Lung (tissue), 11 donors: ENCODE measurements at regions not wholly inside any gene's neighbourhood (a gene's known extent, or its start where the extent isn't known, plus 50 kb on each side); places are given as distances from the start of the nearest gene placed in this dataset.

Source experiments
- ATAC-seq: fragments of 200-7000 bp; cut with Tn5 transposase; one replicate; pipeline ENCODE4 v1.9.1; 2020; ENCODE audit warnings: moderate number of reproducible peaks; ENCODE audit not compliant: insufficient read depth, low FRiP score
- DNase-seq, 3 donors: peaks; one replicate each; pipeline ENCODE4 v3.0.0-alpha.2; 2013 to 2017
- H3K27ac ChIP-seq, 2 donors: one replicate each; pipeline ENCODE4 v1.5.1; 2013; ENCODE audit warnings: mild to moderate bottlenecking in 2 of 2, moderate library complexity in 2 of 2, control low read depth in 1 of 2, inconsistent platforms in 1 of 2, low read depth in 1 of 2, low read length in 1 of 2
- H3K27me3 ChIP-seq, 3 donors: one replicate each; pipeline ENCODE4 v1.5.1; 2013; ENCODE audit warnings: low read length in 2 of 3; ENCODE audit not compliant: control insufficient read depth in 3 of 3, insufficient read depth in 3 of 3
- H3K36me3 ChIP-seq, 4 donors: one replicate each; pipeline ENCODE4 v1.5.1; 2013; ENCODE audit warnings: low read length in 4 of 4, mild to moderate bottlenecking in 1 of 4, moderate library complexity in 1 of 4; ENCODE audit not compliant: control insufficient read depth in 4 of 4, insufficient read depth in 4 of 4
- H3K4me1 ChIP-seq, 5 donors: one replicate each; pipeline ENCODE4 v1.5.1; 2013; ENCODE audit warnings: low read length in 5 of 5, mild to moderate bottlenecking in 2 of 5, moderate library complexity in 1 of 5; ENCODE audit not compliant: control insufficient read depth in 5 of 5, insufficient read depth in 5 of 5
- H3K4me3 ChIP-seq: one replicate; pipeline ENCODE4 v1.5.1; 2013; ENCODE audit warnings: mild to moderate bottlenecking, control low read depth, moderate library complexity
- H3K9ac ChIP-seq, 2 donors: one replicate each; pipeline ENCODE4 v1.5.1; 2013; ENCODE audit warnings: low read length in 2 of 2, control low read depth in 1 of 2; ENCODE audit not compliant: insufficient read depth in 1 of 2
- H3K9me3 ChIP-seq, 4 donors: one replicate each; pipeline ENCODE4 v1.5.1; 2013; ENCODE audit warnings: low read length in 3 of 4, mild to moderate bottlenecking in 1 of 4, moderate library complexity in 1 of 4; ENCODE audit not compliant: control insufficient read depth in 4 of 4, insufficient read depth in 3 of 4
- WGBS, 2 donors: extraction: QIAGEN DNeasy Blood & Tissue Kit; methylation state at CpG; one replicate each; pipeline ENCODE4 v1.1.7; 2013; 5-methylcytosine and 5-hydroxymethylcytosine counted together
- TF ChIP-seq, protein P1 (sequence below): IDR thresholded peaks from 2 replicates; pipeline ENCODE4 v1.5.1; 2012; ENCODE audit warnings: mild to moderate bottlenecking; ENCODE audit errors: control extremely low read depth, extremely low read depth
- donor health status: control.
- donor health status: control.
- donor health status: Bipolar disorder and iron deficiency.
- donor health status: healthy.
- donor health status: DM: yes; HTN: yes; CAD: no.

DNA sequence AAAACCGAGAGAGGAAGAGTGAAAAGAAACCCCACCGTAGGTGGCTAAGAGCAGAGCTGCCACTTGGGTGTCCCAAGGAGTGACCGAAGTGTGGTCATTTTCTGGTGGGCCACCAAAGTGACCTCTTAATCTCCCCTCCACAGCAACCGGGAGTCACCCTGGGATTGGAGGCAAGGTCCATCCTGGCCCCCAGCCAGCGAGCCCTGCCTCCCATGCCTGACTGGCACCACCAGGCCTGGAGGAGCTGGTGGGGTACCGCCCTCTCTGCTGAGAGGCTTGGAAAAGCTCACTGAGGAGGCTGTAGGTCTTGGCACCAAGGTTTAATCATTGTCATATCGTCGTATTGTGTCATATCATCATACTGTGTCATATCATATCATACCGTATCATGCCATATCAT is 74.0 kb upstream of the TRPM1 start:
- no peak overlapping the region for H3K27ac ChIP-seq
- no peak overlapping the region for H3K4me3 ChIP-seq
- no peak for DNase-seq
- WGBS, 2 donors, result 88 to 89% methylated on average over 9 of the region's 9 CpGs
- no peak for ATAC-seq
- H3K9me3 ChIP-seq, result no peaks in the 10 kb centered on the region
- no peaks in the 10 kb centered on the region for H3K27me3 ChIP-seq
- H3K4me1 ChIP-seq, result peaks cover 0 to 1% (median 0%) of the 10 kb centered on the region in 5 donors
- H3K36me3 ChIP-seq, result no peaks in the 10 kb centered on the region
- H3K9ac ChIP-seq, result no peak overlapping the region
- TF ChIP-seq, protein P1, sequence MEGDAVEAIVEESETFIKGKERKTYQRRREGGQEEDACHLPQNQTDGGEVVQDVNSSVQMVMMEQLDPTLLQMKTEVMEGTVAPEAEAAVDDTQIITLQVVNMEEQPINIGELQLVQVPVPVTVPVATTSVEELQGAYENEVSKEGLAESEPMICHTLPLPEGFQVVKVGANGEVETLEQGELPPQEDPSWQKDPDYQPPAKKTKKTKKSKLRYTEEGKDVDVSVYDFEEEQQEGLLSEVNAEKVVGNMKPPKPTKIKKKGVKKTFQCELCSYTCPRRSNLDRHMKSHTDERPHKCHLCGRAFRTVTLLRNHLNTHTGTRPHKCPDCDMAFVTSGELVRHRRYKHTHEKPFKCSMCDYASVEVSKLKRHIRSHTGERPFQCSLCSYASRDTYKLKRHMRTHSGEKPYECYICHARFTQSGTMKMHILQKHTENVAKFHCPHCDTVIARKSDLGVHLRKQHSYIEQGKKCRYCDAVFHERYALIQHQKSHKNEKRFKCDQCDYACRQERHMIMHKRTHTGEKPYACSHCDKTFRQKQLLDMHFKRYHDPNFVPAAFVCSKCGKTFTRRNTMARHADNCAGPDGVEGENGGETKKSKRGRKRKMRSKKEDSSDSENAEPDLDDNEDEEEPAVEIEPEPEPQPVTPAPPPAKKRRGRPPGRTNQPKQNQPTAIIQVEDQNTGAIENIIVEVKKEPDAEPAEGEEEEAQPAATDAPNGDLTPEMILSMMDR, result no peak

DNA sequence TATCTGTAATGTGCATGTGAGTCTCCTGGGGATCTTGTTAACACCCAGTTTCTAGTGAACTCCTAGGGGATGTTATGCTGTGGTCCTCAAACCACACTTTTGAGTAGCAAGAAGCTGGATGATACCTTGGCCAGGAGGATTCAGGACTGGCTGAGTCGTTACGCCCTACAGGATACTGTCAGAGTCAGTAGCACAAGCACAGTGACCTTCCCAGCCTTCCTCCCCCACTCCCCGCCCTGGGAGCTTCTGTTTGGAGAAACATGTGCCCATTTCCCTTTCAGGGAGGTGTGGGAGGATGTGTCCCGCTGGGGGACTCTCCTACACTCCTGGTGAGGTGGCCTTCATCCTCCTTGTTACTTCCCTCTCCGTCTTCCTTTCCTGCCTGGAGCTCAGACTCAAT is 76.4 kb upstream of the TRPM1 start:
- Histone ChIP-seq H3K27me3 (no peaks in the 10 kb centered on the region), H3K9ac (no peak overlapping the region), H3K9me3 (no peaks in the 10 kb centered on the region), H3K36me3 (no peaks in the 10 kb centered on the region), H3K4me1 (peaks cover 0 to 1% (median 0%) of the 10 kb centered on the region in 5 donors), H3K4me3 (no peak overlapping the region), H3K27ac (no peak overlapping the region)
- 42 to 55% methylated on average over 5 of the region's 5 CpGs for WGBS, 2 donors
- DNase-seq (no peak), ATAC-seq (no peak)
- TF ChIP-seq, protein P1, result no peak

DNA sequence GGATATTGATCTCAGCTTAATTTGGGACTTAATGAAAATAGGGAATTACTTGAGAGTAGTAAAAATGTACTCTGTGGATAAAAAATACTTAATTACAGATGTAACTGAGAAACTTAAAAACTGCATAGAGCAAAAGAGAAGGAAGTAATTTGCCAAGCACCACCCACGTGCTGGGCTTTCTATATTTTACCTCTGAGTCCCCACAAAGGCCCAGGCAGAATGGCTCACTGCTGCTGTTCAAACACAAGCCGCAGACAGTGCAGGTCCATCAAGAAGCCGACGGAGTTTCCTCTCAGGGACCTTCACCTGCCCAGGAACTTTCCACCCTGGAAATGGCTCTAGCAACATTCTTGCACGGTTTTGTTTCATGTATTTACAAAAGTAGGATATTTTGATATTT is 77.2 kb upstream of the TRPM1 start:
- H3K9ac ChIP-seq, result no peak overlapping the region
- H3K9me3 ChIP-seq, result no peaks in the 10 kb centered on the region
- TF ChIP-seq, protein P1, result no peak
- no peak overlapping the region for H3K27ac ChIP-seq
- no peaks in the 10 kb centered on the region for H3K36me3 ChIP-seq
- H3K27me3 ChIP-seq, result no peaks in the 10 kb centered on the region
- H3K4me1 ChIP-seq, result peaks cover 0 to 1% (median 0%) of the 10 kb centered on the region in 5 donors
- H3K4me3 ChIP-seq, result no peak overlapping the region
- no peak for DNase-seq
- no peak for ATAC-seq
- 58 to 65% methylated on average over 5 of the region's 5 CpGs for WGBS, 2 donors

DNA sequence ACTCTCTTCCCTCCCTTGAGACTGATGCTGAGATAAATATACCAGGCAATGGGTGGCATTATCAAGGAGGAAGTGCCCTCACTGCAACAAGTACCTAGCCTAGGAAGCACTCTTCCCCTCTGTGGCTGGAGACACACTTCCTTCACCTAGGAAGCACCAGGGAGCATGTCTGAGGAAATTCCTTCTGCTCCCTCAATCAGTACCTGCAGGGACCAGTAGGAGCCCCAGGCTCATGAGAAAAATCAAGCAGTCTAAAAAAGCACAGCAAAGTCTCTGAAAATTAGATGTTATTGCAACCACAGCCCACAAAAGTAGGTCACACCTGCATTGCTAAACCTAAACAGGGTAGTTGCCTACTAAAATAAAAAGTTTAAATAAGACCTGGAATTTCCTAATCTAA is 78.2 kb upstream of the TRPM1 start:
- ATAC-seq (no peak), DNase-seq (no peak)
- H3K4me3 ChIP-seq, result no peak overlapping the region
- no peak overlapping the region for H3K9ac ChIP-seq
- H3K36me3 ChIP-seq, result no peaks in the 10 kb centered on the region
- TF ChIP-seq, protein P1, result no peak
- no peaks in the 10 kb centered on the region for H3K9me3 ChIP-seq
- no peak overlapping the region for H3K27ac ChIP-seq
- peaks cover 0 to 1% (median 0%) of the 10 kb centered on the region in 5 donors for H3K4me1 ChIP-seq
- H3K27me3 ChIP-seq, result no peaks in the 10 kb centered on the region
